K562 (cell line): ENCODE measurements at regions not wholly inside any gene's neighbourhood (a gene's known extent, or its start where the extent isn't known, plus 50 kb on each side); places are given as distances from the start of the nearest gene placed in this dataset.

Experiments used
- ATAC-seq: fragments of 200-7000 bp; cut with Tn5 transposase; 3 replicates; pipeline ENCODE4 v1.9.1; 2020; ENCODE audit warnings: moderate library complexity
- BruUV-seq: library from RNA; stranded (reverse); fragments of 400-500 nt; replicated peaks from 2 replicates; lab custom pipeline; 2021; lab: Mats Ljungman, UMichigan
- CTCF ChIA-PET: fragments of 300-600 bp; formaldehyde crosslinking; extraction: SDS; loops from one replicate; lab custom pipeline; 2021; ENCODE audit warnings: low intra/inter-chr PET ratio; lab: Yijun Ruan, JAX
- POLR2A ChIA-PET: fragments of 300-600, 350-650 bp; sonication (Branson Sonifier 250); formaldehyde crosslinking; extraction: SDS; loops from one replicate; lab custom pipeline; 2021; ENCODE audit warnings: antibody characterized with exemption, inconsistent platforms; lab: Yijun Ruan, JAX
- DNase-seq, 4 experiments: peaks; one replicate each; pipeline versions ENCODE4 v3.0.0 to v3.0.0-alpha.2; 2011 to 2018; ENCODE audit warnings: low spot score in 3 of 4, mixed read lengths in 3 of 4; ENCODE audit errors: extremely low read depth in 1 of 4
- FAIRE-seq: peaks from 2 replicates; lab custom pipeline; 2011; peaks lifted over from hg19 to GRCh38; lab: Jason Lieb, UNC
- H2AFZ ChIP-seq: 2 replicates; pipeline ENCODE4 v1.6.0; 2011; ENCODE audit warnings: low read depth, low read length, control low read depth, inconsistent platforms
- H3K27ac ChIP-seq: fragments of 200-600 bp; 3 replicates; pipeline ENCODE4 v1.8.0; 2011; ENCODE audit warnings: low read depth, mild to moderate bottlenecking, control low read depth, inconsistent platforms, low read length, moderate library complexity, mixed read lengths; ENCODE audit errors: extremely low read depth
- H3K27me3 ChIP-seq, 2 experiments: fragments of 300-600 bp in 1 of 2; 2 replicates in 1 of 2; 3 replicates in 1 of 2; pipeline versions ENCODE4 v1.6.0 to v1.8.0; 2011; ENCODE audit warnings: inconsistent platforms in 2 of 2, low read length in 2 of 2, mild to moderate bottlenecking in 1 of 2, mixed read lengths in 1 of 2, moderate library complexity in 1 of 2; ENCODE audit not compliant: control insufficient read depth in 2 of 2, insufficient read depth in 2 of 2
- H3K36me3 ChIP-seq: fragments of 300-600 bp; 3 replicates; pipeline ENCODE4 v1.8.0; 2011; ENCODE audit warnings: mild to moderate bottlenecking, low read length, inconsistent platforms; ENCODE audit not compliant: control insufficient read depth, insufficient read depth
- H3K4me1 ChIP-seq, 2 experiments: fragments of 200-600 bp in 1 of 2; replicated peaks in 1 of 2; 2 replicates in 1 of 2; 3 replicates in 1 of 2; pipeline versions ENCODE4 v1.5.1 to v1.8.0; 2011; ENCODE audit warnings: inconsistent platforms in 2 of 2, low read length in 2 of 2, mild to moderate bottlenecking in 1 of 2, mixed read lengths in 1 of 2, moderate library complexity in 1 of 2; ENCODE audit not compliant: control insufficient read depth in 2 of 2, insufficient read depth in 2 of 2
- H3K4me2 ChIP-seq: 2 replicates; pipeline ENCODE4 v1.6.1; 2011; ENCODE audit warnings: low read length, control low read depth, inconsistent platforms, mixed read lengths; ENCODE audit not compliant: insufficient read depth
- H3K4me3 ChIP-seq: fragments of 200-600 bp; sonication (generic), shearing (Covaris generic); 2 replicates; pipeline ENCODE4 v1.5.1; 2016; ENCODE audit warnings: control low read depth, inconsistent platforms
- H3K79me2 ChIP-seq: fragments of 200-600 bp; 3 replicates; pipeline ENCODE4 v1.8.0; 2011; ENCODE audit warnings: low read length, inconsistent platforms; ENCODE audit not compliant: control insufficient read depth, insufficient read depth
- H3K9ac ChIP-seq, 2 experiments: 2 replicates each; pipeline versions ENCODE4 v1.6.0 to v1.6.1; 2011; ENCODE audit warnings: low read depth in 2 of 2, low read length in 2 of 2, control low read depth in 1 of 2, inconsistent platforms in 1 of 2, mild to moderate bottlenecking in 1 of 2, mixed read lengths in 1 of 2; ENCODE audit not compliant: insufficient read depth in 1 of 2
- H3K9me1 ChIP-seq: one replicate; pipeline ENCODE4 v1.6.0; 2011; ENCODE audit warnings: inconsistent platforms, mild to moderate bottlenecking, low read length, moderate library complexity; ENCODE audit not compliant: control insufficient read depth, insufficient read depth
- H3K9me3 ChIP-seq: replicated peaks from 2 replicates; pipeline ENCODE4 v1.5.1; 2011; ENCODE audit warnings: low read depth, low read length, inconsistent platforms; ENCODE audit not compliant: control insufficient read depth, insufficient read depth
- H4K20me1 ChIP-seq: replicated peaks from 2 replicates; pipeline ENCODE4 v1.6.1; 2011; ENCODE audit warnings: low read length, inconsistent platforms, mixed read lengths; ENCODE audit not compliant: control insufficient read depth, insufficient read depth
- POU5F1 ChIP-seq: fragments of 150-350 bp; IDR thresholded peaks from 2 replicates; pipeline ENCODE4 v1.6.1; 2014; ENCODE audit warnings: borderline replicate concordance, low read length, low read depth, mild to moderate bottlenecking; ENCODE audit not compliant: partially characterized antibody
- TOE1 ChIP-seq, 2 experiments: fragments of 450-650 bp in 1 of 2; sonication (generic) in 1 of 2; formaldehyde crosslinking in 1 of 2; IDR thresholded peaks; 2 replicates each; pipeline versions ENCODE4 v1.7.1 to v1.8.0; 2016 to 2022; ENCODE audit warnings: borderline replicate concordance in 2 of 2, mild to moderate bottlenecking in 2 of 2, antibody characterized with exemption in 1 of 2, inconsistent platforms in 1 of 2, low read depth in 1 of 2, missing genetic modification reagents in 1 of 2, moderate library complexity in 1 of 2
- ZNF444 ChIP-seq: fragments of 250-450 bp; sonication (Bioruptor Pico); IDR thresholded peaks from 2 replicates; pipeline ENCODE4 v1.4.0; 2020; ENCODE audit warnings: mild to moderate bottlenecking, moderate library complexity
- WGBS: fragments of 100-300 bp; shearing (Covaris generic); methylation state at CpG from one replicate; pipeline ENCODE4 v1.1.6; 2016; ENCODE audit warnings: low coverage, mixed read lengths; ENCODE audit not compliant: insufficient coverage; ENCODE audit errors: missing lambda C conversion rate; 5-methylcytosine and 5-hydroxymethylcytosine counted together
- in situ Hi-C: fragments of 300-500 bp; cut with MboI; formaldehyde crosslinking; loops from 4 replicates; pipeline ENCODE4 v1.15.0; 2018; ENCODE audit warnings: inconsistent platforms, mixed read lengths
- intact Hi-C: fragments of 100-400 bp; cut with micrococcal nuclease; formaldehyde crosslinking; loops from 2 replicates; pipeline ENCODE4 v1.14.2; 2022
- TF ChIP-seq, protein P1 (sequence below): sonication (generic); formaldehyde crosslinking; IDR thresholded peaks from 2 replicates; pipeline ENCODE4 v1.8.1; 2023; ENCODE audit warnings: mild to moderate bottlenecking, missing genetic modification reagents
- TF ChIP-seq, protein P2 (sequence below): fragments of 250-450 bp; sonication (Bioruptor Pico); IDR thresholded peaks from 2 replicates; pipeline ENCODE4 v1.5.0; 2020; ENCODE audit warnings: mild to moderate bottlenecking, borderline replicate concordance
- TF ChIP-seq, protein P3 (sequence below): fragments of 250-450 bp; sonication (Bioruptor Pico); IDR thresholded peaks from 2 replicates; pipeline ENCODE4 v1.5.0; 2022; ENCODE audit warnings: mild to moderate bottlenecking

GRCh38 chr1:79369091-79369490 lies 362.6 kb upstream of the ADGRL4 start:
- in situ Hi-C loops: no loop called here
- ChIA-PET CTCF (no interaction called here), POLR2A (no interaction called here)

DNA sequence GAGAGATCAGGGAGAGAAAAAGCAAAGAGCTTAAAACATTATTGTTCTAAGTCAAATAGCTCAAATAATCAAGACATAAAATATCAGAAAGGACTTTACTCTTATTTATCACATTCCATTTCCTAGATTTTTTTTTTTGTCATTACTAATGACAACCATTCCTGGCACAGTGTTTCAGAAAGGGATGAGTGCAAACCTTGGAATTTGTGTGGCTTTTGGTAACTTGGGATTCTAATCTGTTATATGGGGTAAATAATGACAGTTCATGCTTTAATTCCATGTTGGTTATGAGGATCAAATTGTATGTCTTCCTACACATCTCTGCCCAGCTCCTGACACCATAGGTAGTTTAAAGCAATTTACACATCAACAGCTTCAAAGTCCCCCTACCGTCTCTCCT lies 358.4 kb upstream of the ADGRL4 start:
- no peaks in the 10 kb centered on the region for H3K79me2 ChIP-seq
- H3K27ac ChIP-seq: no peak overlapping the region
- no peaks in the 10 kb centered on the region for H3K27me3 ChIP-seq
- no peaks in the 10 kb centered on the region; the same call in 1 of the 2 replicates for H3K9me3 ChIP-seq
- no peak for ATAC-seq
- intact Hi-C loops: no loop called here
- FAIRE-seq: no peak
- no peaks in the 10 kb centered on the region for H3K36me3 ChIP-seq
- H3K4me1 ChIP-seq: no peaks in the 10 kb centered on the region
- BruUV-seq: no TSS peak
- H2AFZ ChIP-seq: no peak overlapping the region
- WGBS: no CpG with 5 or more reads among the region's 1 CpG
- no peak overlapping the region for H3K4me2 ChIP-seq
- in situ Hi-C loops: no loop called here
- H3K9me1 ChIP-seq: no peaks in the 10 kb centered on the region
- no peaks in the 10 kb centered on the region for H4K20me1 ChIP-seq
- H3K9ac ChIP-seq: no peak overlapping the region
- ChIA-PET CTCF (no interaction called here), POLR2A (no interaction called here)
- DNase-seq: no peak
- H3K4me3 ChIP-seq: no peak overlapping the region
- TF ChIP-seq, protein P1, sequence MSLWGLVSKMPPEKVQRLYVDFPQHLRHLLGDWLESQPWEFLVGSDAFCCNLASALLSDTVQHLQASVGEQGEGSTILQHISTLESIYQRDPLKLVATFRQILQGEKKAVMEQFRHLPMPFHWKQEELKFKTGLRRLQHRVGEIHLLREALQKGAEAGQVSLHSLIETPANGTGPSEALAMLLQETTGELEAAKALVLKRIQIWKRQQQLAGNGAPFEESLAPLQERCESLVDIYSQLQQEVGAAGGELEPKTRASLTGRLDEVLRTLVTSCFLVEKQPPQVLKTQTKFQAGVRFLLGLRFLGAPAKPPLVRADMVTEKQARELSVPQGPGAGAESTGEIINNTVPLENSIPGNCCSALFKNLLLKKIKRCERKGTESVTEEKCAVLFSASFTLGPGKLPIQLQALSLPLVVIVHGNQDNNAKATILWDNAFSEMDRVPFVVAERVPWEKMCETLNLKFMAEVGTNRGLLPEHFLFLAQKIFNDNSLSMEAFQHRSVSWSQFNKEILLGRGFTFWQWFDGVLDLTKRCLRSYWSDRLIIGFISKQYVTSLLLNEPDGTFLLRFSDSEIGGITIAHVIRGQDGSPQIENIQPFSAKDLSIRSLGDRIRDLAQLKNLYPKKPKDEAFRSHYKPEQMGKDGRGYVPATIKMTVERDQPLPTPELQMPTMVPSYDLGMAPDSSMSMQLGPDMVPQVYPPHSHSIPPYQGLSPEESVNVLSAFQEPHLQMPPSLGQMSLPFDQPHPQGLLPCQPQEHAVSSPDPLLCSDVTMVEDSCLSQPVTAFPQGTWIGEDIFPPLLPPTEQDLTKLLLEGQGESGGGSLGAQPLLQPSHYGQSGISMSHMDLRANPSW (CRISPR knock-in tag): no peak
- TF ChIP-seq ZNF444 (CRISPR knock-in tag): no peak
- TF ChIP-seq, protein P2, sequence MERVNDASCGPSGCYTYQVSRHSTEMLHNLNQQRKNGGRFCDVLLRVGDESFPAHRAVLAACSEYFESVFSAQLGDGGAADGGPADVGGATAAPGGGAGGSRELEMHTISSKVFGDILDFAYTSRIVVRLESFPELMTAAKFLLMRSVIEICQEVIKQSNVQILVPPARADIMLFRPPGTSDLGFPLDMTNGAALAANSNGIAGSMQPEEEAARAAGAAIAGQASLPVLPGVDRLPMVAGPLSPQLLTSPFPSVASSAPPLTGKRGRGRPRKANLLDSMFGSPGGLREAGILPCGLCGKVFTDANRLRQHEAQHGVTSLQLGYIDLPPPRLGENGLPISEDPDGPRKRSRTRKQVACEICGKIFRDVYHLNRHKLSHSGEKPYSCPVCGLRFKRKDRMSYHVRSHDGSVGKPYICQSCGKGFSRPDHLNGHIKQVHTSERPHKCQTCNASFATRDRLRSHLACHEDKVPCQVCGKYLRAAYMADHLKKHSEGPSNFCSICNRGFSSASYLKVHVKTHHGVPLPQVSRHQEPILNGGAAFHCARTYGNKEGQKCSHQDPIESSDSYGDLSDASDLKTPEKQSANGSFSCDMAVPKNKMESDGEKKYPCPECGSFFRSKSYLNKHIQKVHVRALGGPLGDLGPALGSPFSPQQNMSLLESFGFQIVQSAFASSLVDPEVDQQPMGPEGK (CRISPR knock-in tag): no peak
- no peak for TF ChIP-seq TOE1 (IDR thresholded peaks at IDR 0.05; ENCODE audit: borderline replicate concordance)
- no peak for TF ChIP-seq TOE1 (CRISPR knock-in tag; IDR thresholded peaks at IDR 0.05; ENCODE audit: borderline replicate concordance, low read depth)

More at GRCh38 chr1:79369091-79369490, 362.6 kb upstream of the ADGRL4 start:
- Histone ChIP-seq H3K27ac (no peak overlapping the region), H3K9ac (no peak overlapping the region), H3K36me3 (no peaks in the 10 kb centered on the region), H3K79me2 (no peaks in the 10 kb centered on the region), H3K9me1 (no peaks in the 10 kb centered on the region), H3K9me3 (no peaks in the 10 kb centered on the region), H4K20me1 (no peaks in the 10 kb centered on the region), H3K27me3 (no peaks in the 10 kb centered on the region), H3K4me1 (no peaks in the 10 kb centered on the region), H3K4me3 (no peak overlapping the region), H2AFZ (no peak overlapping the region), H3K4me2 (no peak overlapping the region)
- TF ChIP-seq, protein P3, sequence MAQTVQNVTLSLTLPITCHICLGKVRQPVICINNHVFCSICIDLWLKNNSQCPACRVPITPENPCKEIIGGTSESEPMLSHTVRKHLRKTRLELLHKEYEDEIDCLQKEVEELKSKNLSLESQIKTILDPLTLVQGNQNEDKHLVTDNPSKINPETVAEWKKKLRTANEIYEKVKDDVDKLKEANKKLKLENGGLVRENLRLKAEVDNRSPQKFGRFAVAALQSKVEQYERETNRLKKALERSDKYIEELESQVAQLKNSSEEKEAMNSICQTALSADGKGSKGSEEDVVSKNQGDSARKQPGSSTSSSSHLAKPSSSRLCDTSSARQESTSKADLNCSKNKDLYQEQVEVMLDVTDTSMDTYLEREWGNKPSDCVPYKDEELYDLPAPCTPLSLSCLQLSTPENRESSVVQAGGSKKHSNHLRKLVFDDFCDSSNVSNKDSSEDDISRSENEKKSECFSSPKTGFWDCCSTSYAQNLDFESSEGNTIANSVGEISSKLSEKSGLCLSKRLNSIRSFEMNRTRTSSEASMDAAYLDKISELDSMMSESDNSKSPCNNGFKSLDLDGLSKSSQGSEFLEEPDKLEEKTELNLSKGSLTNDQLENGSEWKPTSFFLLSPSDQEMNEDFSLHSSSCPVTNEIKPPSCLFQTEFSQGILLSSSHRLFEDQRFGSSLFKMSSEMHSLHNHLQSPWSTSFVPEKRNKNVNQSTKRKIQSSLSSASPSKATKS (CRISPR knock-in tag): no peak
- TF ChIP-seq POU5F1: no peak
- ATAC-seq (no peak), FAIRE-seq (no peak), DNase-seq (no peak)
- WGBS: 2% methylated on average over 3 of the region's 3 CpGs
- intact Hi-C loops: no loop called here
- BruUV-seq: no TSS peak
